ENCODE measurements at regions not wholly inside any gene's neighbourhood (a gene's known extent, or its start where the extent isn't known, plus 50 kb on each side); places are given as distances from the start of the nearest gene placed in this dataset.

- DNase-seq (ENCODE audit: low read depth in 2 of 2) = no peak
Observed at GRCh38 chr1:166221316-166221715, 54.5 kb upstream of the FAM78B start.

GRCh38 chr1:166233750-166234366 is 67.1 kb upstream of the FAM78B start:
- no peak for DNase-seq (ENCODE audit: low read depth in 2 of 2)

- DNase-seq (ENCODE audit: low read depth in 2 of 2) = no peak
Observed at GRCh38 chr1:166235728-166236127, 68.9 kb upstream of the FAM78B start.

GRCh38 chr1:166237675-166238074 is 70.9 kb upstream of the FAM78B start:
- no peak for DNase-seq (ENCODE audit: low read depth in 2 of 2)

- no peak for DNase-seq (ENCODE audit: low read depth in 2 of 2)
Observed at GRCh38 chr1:166253076-166253779, 86.4 kb upstream of the FAM78B start.

- no peak for DNase-seq (ENCODE audit: low read depth in 2 of 2)
Observed at GRCh38 chr1:166258017-166258416, 91.2 kb upstream of the FAM78B start.

- no peak for DNase-seq (ENCODE audit: low read depth in 2 of 2)
Observed at GRCh38 chr1:166261511-166261910, 94.7 kb upstream of the FAM78B start.

GRCh38 chr1:166270476-166271150 is 103.8 kb upstream of the FAM78B start:
- DNase-seq (ENCODE audit: low read depth in 2 of 2) = no peak

GRCh38 chr1:166271151-166271538 is 104.3 kb upstream of the FAM78B start:
- no peak for DNase-seq (ENCODE audit: low read depth in 2 of 2)

GRCh38 chr1:166272155-166272554 is 105.4 kb upstream of the FAM78B start:
- DNase-seq (ENCODE audit: low read depth in 2 of 2) = no peak

GRCh38 chr1:166272851-166273250 is 106.0 kb upstream of the FAM78B start:
- no peak for DNase-seq (ENCODE audit: low read depth in 2 of 2)

GRCh38 chr1:166273618-166274017 is 106.8 kb upstream of the FAM78B start:
- no peak for DNase-seq (ENCODE audit: low read depth in 2 of 2)

GRCh38 chr1:166282391-166283137 is 115.8 kb upstream of the FAM78B start:
- no peak for DNase-seq (ENCODE audit: low read depth in 2 of 2)

- DNase-seq (ENCODE audit: low read depth in 2 of 2) = no peak
Observed at GRCh38 chr1:166283190-166283589, 116.4 kb upstream of the FAM78B start.

GRCh38 chr1:166283600-166283999 is 116.8 kb upstream of the FAM78B start:
- no peak for DNase-seq (ENCODE audit: low read depth in 2 of 2)

- DNase-seq (ENCODE audit: low read depth in 2 of 2) = no peak
Observed at GRCh38 chr1:166289309-166290050, 122.7 kb upstream of the FAM78B start.

- no peak for DNase-seq (ENCODE audit: low read depth in 2 of 2)
Observed at GRCh38 chr1:166295656-166296055, 128.9 kb upstream of the FAM78B start.

GRCh38 chr1:166297993-166298392 is 131.2 kb upstream of the FAM78B start:
- DNase-seq (ENCODE audit: low read depth in 2 of 2) = no peak

- no peak for DNase-seq (ENCODE audit: low read depth in 2 of 2)
Observed at GRCh38 chr1:166300767-166301166, 134.0 kb upstream of the FAM78B start.

- DNase-seq (ENCODE audit: low read depth in 2 of 2) = no peak
Observed at GRCh38 chr1:166302989-166303758, 136.4 kb upstream of the FAM78B start.

GRCh38 chr1:166304131-166304530 is 137.3 kb upstream of the FAM78B start:
- no peak for DNase-seq (ENCODE audit: low read depth in 2 of 2)

Measured in stimulated activated CD8-positive, alpha-beta memory T cell treated with anti-CD3 and anti-CD28 coated beads, Interleukin-2, amount 100 ng/mL, for 1 hour (primary cell).